Spleen (tissue), 7 donors: ENCODE measurements at regions not wholly inside any gene's neighbourhood (a gene's known extent, or its start where the extent isn't known, plus 50 kb on each side); places are given as distances from the start of the nearest gene placed in this dataset.

Experiments used
- CTCF ChIP-seq, 11 experiments: fragments of 200-600 bp in 7 of 11; fragments of 450-650 bp in 4 of 11; sonication (generic) in 4 of 11; IDR thresholded peaks in 8 of 11; conservative IDR thresholded peaks in 3 of 11; 1 replicate in 7 of 11; 2 replicates in 4 of 11; pipeline versions ENCODE4 v1.4.0 to v1.8.0; 2016 to 2021; ENCODE audit warnings: antibody characterized with exemption in 11 of 11, inconsistent platforms in 4 of 11, mild to moderate bottlenecking in 1 of 11
- POLR2A ChIP-seq, 3 donors: fragments of 450-650 bp; IDR thresholded peaks; one replicate each; pipeline ENCODE4 v1.5.1; 2017; ENCODE audit warnings: antibody characterized with exemption in 3 of 3, mild to moderate bottlenecking in 1 of 3
- POLR2AphosphoS5 ChIP-seq, 3 donors: sonication (generic); formaldehyde crosslinking; IDR thresholded peaks; one replicate each; pipeline ENCODE4 v1.5.1; 2017; ENCODE audit warnings: antibody characterized with exemption in 3 of 3
- donor health status: DM: no; HTN: no; CAD: no; lungs with moderate emphysema.
- donor health status: DM: no; HTN: no; CAD: no.
- donor health status: DM: no; HTN: no; CAD: no.

DNA sequence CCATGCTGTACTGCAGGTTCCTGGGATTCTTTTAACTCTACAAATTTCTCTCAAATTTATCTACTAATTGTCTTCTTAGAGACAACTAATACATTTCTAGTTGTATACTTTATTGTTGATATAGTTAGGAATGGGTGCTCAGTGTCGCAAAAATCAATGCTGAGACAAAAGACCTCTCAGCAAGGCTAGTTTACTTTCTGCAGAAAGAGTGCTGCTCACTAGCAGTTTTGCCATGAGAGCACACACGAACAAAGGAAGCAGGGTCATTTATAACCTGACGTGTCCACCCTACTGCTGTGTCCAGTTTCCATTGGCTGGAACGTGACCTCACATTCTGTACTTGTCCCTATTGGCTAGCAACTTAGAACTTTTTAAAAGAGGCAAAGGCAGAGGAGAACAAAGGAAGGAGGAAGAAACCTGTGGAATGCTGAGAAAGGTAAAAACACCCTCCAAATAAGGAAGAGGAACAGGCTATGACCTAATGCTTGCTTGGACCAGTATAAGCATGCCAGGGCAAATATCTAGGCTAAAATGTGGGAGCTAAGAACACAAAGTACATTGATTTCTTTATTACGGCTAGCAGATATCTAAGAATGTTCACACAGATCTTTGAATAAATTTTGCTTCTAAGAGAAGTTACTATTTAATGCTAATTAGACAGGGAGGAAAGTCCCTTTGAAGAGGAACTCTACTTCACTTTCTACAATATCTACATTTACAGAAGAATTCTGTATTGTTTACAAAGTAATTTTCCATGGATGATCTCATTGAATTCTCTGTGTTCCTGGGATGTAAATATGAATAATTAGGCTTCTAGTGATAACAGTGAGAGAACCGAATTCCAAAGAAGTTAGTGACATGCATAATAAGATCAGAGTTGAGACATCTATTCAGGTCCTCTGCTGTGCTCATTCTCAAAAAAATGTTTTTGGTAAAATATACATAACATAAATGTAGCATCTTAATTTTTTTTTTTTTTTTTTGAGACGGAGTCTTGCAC, 86.0 kb upstream of the MAP10 start:
- TF ChIP-seq CTCF (IDR thresholded peaks at IDR 0.05 in 8 of 11, conservative IDR thresholded peaks at IDR 0.05 in 3 of 11) (no peak), POLR2AphosphoS5 (IDR thresholded peaks at IDR 0.05) (no peak), POLR2A (IDR thresholded peaks at IDR 0.05) (no peak)
